ENCODE measurements at regions not wholly inside any gene's neighbourhood (a gene's known extent, or its start where the extent isn't known, plus 50 kb on each side); places are given as distances from the start of the nearest gene placed in this dataset.
"Not testable (repeated sequence)": the region's sequence is repeated elsewhere in the genome, so short reads cannot be mapped to it uniquely, and the experiment has no call there.

DNA sequence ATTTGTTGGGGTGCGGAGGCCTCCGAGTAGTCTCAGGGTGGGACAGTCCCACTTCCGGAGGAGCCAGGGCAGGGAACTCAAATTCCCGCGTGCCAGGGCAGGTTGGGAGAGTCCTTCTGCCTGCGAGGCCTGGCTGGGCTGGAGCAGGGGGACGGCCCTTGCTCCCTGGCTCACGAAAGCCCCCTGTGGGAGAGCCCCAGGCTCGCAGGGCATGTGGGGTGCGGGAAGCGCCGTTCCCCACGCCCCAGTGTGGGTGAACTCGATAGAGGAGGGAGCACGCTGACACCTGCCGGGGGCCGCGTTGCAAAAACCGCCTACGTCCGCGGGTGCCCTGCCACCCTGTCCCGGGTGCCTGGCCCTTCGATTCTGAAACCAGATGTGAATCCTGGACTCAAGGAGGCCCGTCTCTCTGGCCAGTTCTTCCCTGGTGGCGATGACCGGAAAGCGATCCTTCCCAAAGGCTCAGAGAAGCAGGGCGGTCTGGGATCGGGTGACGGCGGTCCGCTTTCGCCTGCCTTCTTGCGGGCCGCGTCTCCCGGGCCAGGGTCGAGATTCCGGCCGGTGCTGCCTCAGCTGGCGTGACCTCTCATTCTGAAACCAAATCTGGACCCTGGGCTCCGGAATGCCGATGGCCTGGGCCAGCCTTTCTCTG lies 1846.5 kb upstream of the DEFB115 start:
- H3K9me3 ChIP-seq (ENCODE audit: insufficient read depth, low read length), result no peaks in the 10 kb centered on the region; the same call in 1 of the 2 replicates
- H3K9me2 ChIP-seq (replicated peaks; ENCODE audit: insufficient read depth, low read length), result no peaks in the 10 kb centered on the region
- H4K20me1 ChIP-seq (ENCODE audit: low read depth, low read length), result no peaks in the 10 kb centered on the region
- TF ChIP-seq EZH2phosphoT487 (conservative IDR thresholded peaks at IDR 0.05; ENCODE audit: low read length), result no peak
- TF ChIP-seq, protein P1, sequence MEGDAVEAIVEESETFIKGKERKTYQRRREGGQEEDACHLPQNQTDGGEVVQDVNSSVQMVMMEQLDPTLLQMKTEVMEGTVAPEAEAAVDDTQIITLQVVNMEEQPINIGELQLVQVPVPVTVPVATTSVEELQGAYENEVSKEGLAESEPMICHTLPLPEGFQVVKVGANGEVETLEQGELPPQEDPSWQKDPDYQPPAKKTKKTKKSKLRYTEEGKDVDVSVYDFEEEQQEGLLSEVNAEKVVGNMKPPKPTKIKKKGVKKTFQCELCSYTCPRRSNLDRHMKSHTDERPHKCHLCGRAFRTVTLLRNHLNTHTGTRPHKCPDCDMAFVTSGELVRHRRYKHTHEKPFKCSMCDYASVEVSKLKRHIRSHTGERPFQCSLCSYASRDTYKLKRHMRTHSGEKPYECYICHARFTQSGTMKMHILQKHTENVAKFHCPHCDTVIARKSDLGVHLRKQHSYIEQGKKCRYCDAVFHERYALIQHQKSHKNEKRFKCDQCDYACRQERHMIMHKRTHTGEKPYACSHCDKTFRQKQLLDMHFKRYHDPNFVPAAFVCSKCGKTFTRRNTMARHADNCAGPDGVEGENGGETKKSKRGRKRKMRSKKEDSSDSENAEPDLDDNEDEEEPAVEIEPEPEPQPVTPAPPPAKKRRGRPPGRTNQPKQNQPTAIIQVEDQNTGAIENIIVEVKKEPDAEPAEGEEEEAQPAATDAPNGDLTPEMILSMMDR (IDR thresholded peaks at IDR 0.05; ENCODE audit: insufficient read depth, low read length, poor library complexity, severe bottlenecking), result no peak
- no peak overlapping the region for H2AFZ ChIP-seq (ENCODE audit: low read depth, low read length, severe bottlenecking)
- no peak overlapping the region for H3K4me3 ChIP-seq (ENCODE audit: insufficient read depth, low read length, poor library complexity, severe bottlenecking)
- no peaks in the 10 kb centered on the region for H3K79me2 ChIP-seq (ENCODE audit: insufficient read depth, low read length)
- H3K27me3 ChIP-seq (ENCODE audit: low read length), result no peaks in the 10 kb centered on the region
- no peaks in the 10 kb centered on the region for H3F3A ChIP-seq (ENCODE audit: insufficient read depth)
- no peaks in the 10 kb centered on the region for H3K36me3 ChIP-seq (ENCODE audit: low read length)
- H3K9ac ChIP-seq (ENCODE audit: low read length), result no peak overlapping the region
- no peak overlapping the region for H3K4me2 ChIP-seq (ENCODE audit: low read depth, low read length, poor library complexity, severe bottlenecking)
- no peak overlapping the region for H3K27ac ChIP-seq (ENCODE audit: low read depth, low read length)

DNA sequence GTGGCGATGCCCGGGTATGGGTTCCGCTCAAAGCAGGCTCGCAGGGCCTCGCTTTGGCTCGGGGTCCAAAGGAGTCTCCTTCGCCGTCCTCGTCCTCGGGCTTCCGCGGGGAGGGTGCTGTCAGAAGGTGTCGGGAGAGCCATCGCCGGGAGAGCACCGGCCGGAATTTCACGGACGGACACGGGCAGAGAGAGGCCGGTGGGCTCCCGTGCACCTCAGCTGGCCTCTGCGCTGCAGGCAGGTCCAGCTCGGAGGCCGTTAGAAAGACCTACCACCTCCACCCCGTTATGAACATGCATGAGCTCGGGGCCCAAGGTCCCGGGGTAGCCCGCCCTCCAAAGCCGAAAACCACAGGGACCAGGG lies 1846.0 kb upstream of the DEFB115 start:
- not testable (repeated sequence) for H3K36me3 ChIP-seq (ENCODE audit: low read length); H3K4me2 ChIP-seq (ENCODE audit: low read depth, low read length, poor library complexity, severe bottlenecking); H3K9me3 ChIP-seq (ENCODE audit: insufficient read depth, low read length); H3K27ac ChIP-seq (ENCODE audit: low read depth, low read length); H3K27me3 ChIP-seq (ENCODE audit: low read length); H3F3A ChIP-seq (ENCODE audit: insufficient read depth); H3K9ac ChIP-seq (ENCODE audit: low read length); H3K9me2 ChIP-seq (replicated peaks; ENCODE audit: insufficient read depth, low read length); H2AFZ ChIP-seq (ENCODE audit: low read depth, low read length, severe bottlenecking); H4K20me1 ChIP-seq (ENCODE audit: low read depth, low read length); H3K4me3 ChIP-seq (ENCODE audit: insufficient read depth, low read length, poor library complexity, severe bottlenecking); H3K79me2 ChIP-seq (ENCODE audit: insufficient read depth, low read length)

DNA sequence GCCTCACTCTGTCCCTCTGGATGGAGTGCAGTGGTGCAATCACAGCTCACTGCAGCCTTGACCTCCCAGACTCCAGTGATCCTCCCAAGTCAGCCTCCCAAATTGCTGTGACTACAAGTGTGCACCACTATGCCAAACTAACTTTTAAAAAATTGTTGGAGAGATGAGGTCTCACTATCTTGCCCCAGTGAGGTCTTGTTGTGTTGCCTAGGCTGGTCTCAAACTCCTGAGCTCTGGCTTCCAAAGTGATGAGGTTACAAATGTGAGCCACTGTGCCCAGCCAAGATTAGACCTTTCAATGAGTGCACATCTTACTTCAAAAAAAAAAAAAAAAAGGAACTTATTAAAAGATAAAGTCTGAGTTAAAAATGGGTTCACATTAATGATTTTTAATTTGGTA lies 1838.1 kb upstream of the DEFB115 start:
- H3K4me2 ChIP-seq (ENCODE audit: low read depth, low read length, poor library complexity, severe bottlenecking), result no peak overlapping the region
- H2AFZ ChIP-seq (ENCODE audit: low read depth, low read length, severe bottlenecking), result no peak overlapping the region
- H3K27ac ChIP-seq (ENCODE audit: low read depth, low read length), result no peak overlapping the region
- H3K9me3 ChIP-seq (ENCODE audit: insufficient read depth, low read length), result no peaks in the 10 kb centered on the region
- no peaks in the 10 kb centered on the region for H3F3A ChIP-seq (ENCODE audit: insufficient read depth)
- no peak overlapping the region for H3K4me3 ChIP-seq (ENCODE audit: insufficient read depth, low read length, poor library complexity, severe bottlenecking)
- H4K20me1 ChIP-seq (ENCODE audit: low read depth, low read length), result no peaks in the 10 kb centered on the region
- no peaks in the 10 kb centered on the region for H3K79me2 ChIP-seq (ENCODE audit: insufficient read depth, low read length)
- H3K36me3 ChIP-seq (ENCODE audit: low read length), result no peaks in the 10 kb centered on the region
- no peaks in the 10 kb centered on the region for H3K9me2 ChIP-seq (replicated peaks; ENCODE audit: insufficient read depth, low read length)
- TF ChIP-seq, protein P1 (IDR thresholded peaks at IDR 0.05; ENCODE audit: insufficient read depth, low read length, poor library complexity, severe bottlenecking), result no peak
- no peak for TF ChIP-seq EZH2phosphoT487 (conservative IDR thresholded peaks at IDR 0.05; ENCODE audit: low read length)
- no peak overlapping the region for H3K9ac ChIP-seq (ENCODE audit: low read length)
- no peaks in the 10 kb centered on the region for H3K27me3 ChIP-seq (ENCODE audit: low read length)

DNA sequence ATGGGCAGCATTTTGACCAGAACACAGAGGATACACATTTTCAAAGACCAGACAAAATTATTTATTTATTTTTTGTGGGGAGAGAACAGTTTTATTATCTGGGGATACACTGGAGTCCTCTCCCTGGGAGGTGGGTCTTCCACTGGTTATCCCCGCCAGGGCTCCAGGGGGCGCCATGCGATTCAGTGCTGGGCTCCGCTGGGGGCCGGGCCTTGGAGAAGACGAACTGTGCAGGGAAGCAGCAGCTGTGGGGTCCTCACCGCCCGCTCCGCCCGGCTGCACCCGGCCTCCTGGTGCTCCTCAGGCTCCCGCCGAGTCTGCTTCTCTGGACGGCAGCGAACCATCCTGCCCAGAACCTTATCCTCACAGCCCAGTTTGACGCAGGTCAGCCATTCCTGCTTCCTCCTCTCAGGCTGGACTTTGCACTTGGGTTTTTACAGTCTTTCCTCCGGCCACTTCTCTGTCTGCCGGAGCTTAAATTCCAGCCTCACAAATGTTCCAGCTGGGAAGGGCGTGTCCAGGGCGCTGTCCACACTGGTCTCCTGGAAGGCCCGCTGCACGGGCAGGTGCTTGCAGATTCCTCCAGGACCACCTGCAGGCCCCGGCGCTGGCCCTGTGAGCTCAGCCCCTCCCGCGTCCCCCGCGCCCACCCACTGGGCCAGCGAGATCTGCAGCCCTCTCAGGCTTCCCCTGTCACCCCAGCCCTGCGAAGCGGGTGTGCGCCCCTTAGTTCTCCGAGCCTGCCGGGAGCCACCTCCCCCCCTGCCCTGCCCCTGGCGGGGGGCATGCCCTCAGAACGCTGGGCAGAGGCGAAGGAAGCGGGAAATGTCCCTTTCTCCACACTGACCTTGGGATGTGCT lies 1830.0 kb upstream of the DEFB115 start:
- Histone ChIP-seq H3K36me3 (ENCODE audit: low read length) (no peaks in the 10 kb centered on the region), H3K9me3 (ENCODE audit: insufficient read depth, low read length) (no peaks in the 10 kb centered on the region), H2AFZ (ENCODE audit: low read depth, low read length, severe bottlenecking) (no peak overlapping the region), H3K9ac (ENCODE audit: low read length) (no peak overlapping the region), H3K79me2 (ENCODE audit: insufficient read depth, low read length) (no peaks in the 10 kb centered on the region), H3K27ac (ENCODE audit: low read depth, low read length) (no peak overlapping the region), H3K4me3 (ENCODE audit: insufficient read depth, low read length, poor library complexity, severe bottlenecking) (no peak overlapping the region), H4K20me1 (ENCODE audit: low read depth, low read length) (no peaks in the 10 kb centered on the region), H3F3A (ENCODE audit: insufficient read depth) (no peaks in the 10 kb centered on the region), H3K27me3 (ENCODE audit: low read length) (no peaks in the 10 kb centered on the region), H3K4me2 (ENCODE audit: low read depth, low read length, poor library complexity, severe bottlenecking) (no peak overlapping the region), H3K9me2 (replicated peaks; ENCODE audit: insufficient read depth, low read length) (no peaks in the 10 kb centered on the region)
- TF ChIP-seq EZH2phosphoT487 (conservative IDR thresholded peaks at IDR 0.05; ENCODE audit: low read length), result no peak
